ENCODE measurements at regions not wholly inside any gene's neighbourhood (a gene's known extent, or its start where the extent isn't known, plus 50 kb on each side); places are given as distances from the start of the nearest gene placed in this dataset.
A peak's percentile ranks its signal among the peaks of the same experiment; 100 is the strongest.

- peak overlapping the region; percentile 86 for H3K27ac ChIP-seq (ENCODE audit: control insufficient read depth, insufficient read depth, low read length)
- peaks cover 0 to 1% of the 10 kb centered on the region in 2 experiments for H3K36me3 ChIP-seq (ENCODE audit: control insufficient read depth in 2 of 2, extremely low read depth in 1 of 2, insufficient read depth in 2 of 2, low read length in 2 of 2)
- no peaks in the 10 kb centered on the region for H3K9me1 ChIP-seq (ENCODE audit: control insufficient read depth, extremely low read depth, insufficient read depth, low read length)
- peak overlapping the region; percentile 66 to 78 (median 66) for H3K4me3 ChIP-seq (ENCODE audit: control insufficient read depth in 2 of 3, extremely low read depth in 1 of 3, insufficient read depth in 2 of 3, low read depth in 1 of 3, low read length in 3 of 3)
- FAIRE-seq = no peak
- no peaks in the 10 kb centered on the region for H3K27me3 ChIP-seq (ENCODE audit: control insufficient read depth, extremely low read depth, insufficient read depth, low read length)
- no peak for DNase-seq (ENCODE audit: low read depth, low spot score)
- H3K4me1 ChIP-seq (ENCODE audit: control insufficient read depth, extremely low read depth, insufficient read depth, low read length) = peaks cover 77% of the 10 kb centered on the region
- H3K9me3 ChIP-seq (ENCODE audit: control insufficient read depth, low read depth, low read length) = no peaks in the 10 kb centered on the region
- no peak overlapping the region for H2AFZ ChIP-seq (ENCODE audit: control insufficient read depth, low read length)
- dilution Hi-C loops (cut with MboI; ENCODE audit: extremely low pct_ligation_motif_present, low sequenced_read_pairs) = no loop called here
- no peaks in the 10 kb centered on the region for H4K20me1 ChIP-seq (ENCODE audit: control insufficient read depth, extremely low read depth, insufficient read depth, low read length)
- H3K79me2 ChIP-seq (ENCODE audit: control insufficient read depth, insufficient read depth, low read length) = peaks cover 61% of the 10 kb centered on the region
- no peak for TF ChIP-seq EZH2 (IDR thresholded peaks at IDR 0.05; ENCODE audit: low read length)
- no peak for TF ChIP-seq CTCF (optimal IDR thresholded peaks at IDR 0.05 in 1 of 3, IDR thresholded peaks at IDR 0.05 in 1 of 3, conservative IDR thresholded peaks at IDR 0.05 in 1 of 3; ENCODE audit: extremely low read depth in 1 of 3, insufficient read depth in 2 of 3, low read length in 3 of 3)
- peak overlapping the region; percentile 87 for H3K9ac ChIP-seq (ENCODE audit: control insufficient read depth, extremely low read depth, insufficient read depth, low read length)
- peak overlapping the region; percentile 92 for H3K4me2 ChIP-seq (ENCODE audit: control insufficient read depth, extremely low read depth, insufficient read depth, low read depth, low read length)
Measured at GRCh38 chr22:46053563-46054090, 76.7 kb upstream of the WNT7B start.

GRCh38 chr22:46054091-46055073, 77.4 kb upstream of the WNT7B start:
- H3K27ac ChIP-seq (ENCODE audit: control insufficient read depth, insufficient read depth, low read length) = peak overlapping the region; percentile 96
- H2AFZ ChIP-seq (ENCODE audit: control insufficient read depth, low read length) = no peak overlapping the region
- peak overlapping the region; percentile 100 for H3K4me2 ChIP-seq (ENCODE audit: control insufficient read depth, extremely low read depth, insufficient read depth, low read depth, low read length)
- peaks cover 0 to 1% of the 10 kb centered on the region in 2 experiments for H3K36me3 ChIP-seq (ENCODE audit: control insufficient read depth in 2 of 2, extremely low read depth in 1 of 2, insufficient read depth in 2 of 2, low read length in 2 of 2)
- FAIRE-seq (peak; percentile 29), DNase-seq (ENCODE audit: low read depth, low spot score) (no peak)
- H3K9ac ChIP-seq (ENCODE audit: control insufficient read depth, extremely low read depth, insufficient read depth, low read length) = peak overlapping the region; percentile 89
- peak overlapping the region; percentile 66 to 78 (median 69) for H3K4me3 ChIP-seq (ENCODE audit: control insufficient read depth in 2 of 3, extremely low read depth in 1 of 3, insufficient read depth in 2 of 3, low read depth in 1 of 3, low read length in 3 of 3)
- peaks cover 69% of the 10 kb centered on the region for H3K79me2 ChIP-seq (ENCODE audit: control insufficient read depth, insufficient read depth, low read length)
- H3K9me3 ChIP-seq (ENCODE audit: control insufficient read depth, low read depth, low read length) = no peaks in the 10 kb centered on the region
- no peaks in the 10 kb centered on the region for H4K20me1 ChIP-seq (ENCODE audit: control insufficient read depth, extremely low read depth, insufficient read depth, low read length)
- peaks cover 80% of the 10 kb centered on the region for H3K4me1 ChIP-seq (ENCODE audit: control insufficient read depth, extremely low read depth, insufficient read depth, low read length)
- dilution Hi-C loops (cut with MboI; ENCODE audit: extremely low pct_ligation_motif_present, low sequenced_read_pairs) = no loop called here
- H3K27me3 ChIP-seq (ENCODE audit: control insufficient read depth, extremely low read depth, insufficient read depth, low read length) = no peaks in the 10 kb centered on the region
- TF ChIP-seq CTCF (optimal IDR thresholded peaks at IDR 0.05 in 1 of 3, IDR thresholded peaks at IDR 0.05 in 1 of 3, conservative IDR thresholded peaks at IDR 0.05 in 1 of 3; ENCODE audit: extremely low read depth in 1 of 3, insufficient read depth in 2 of 3, low read length in 3 of 3) = no peak
- no peak for TF ChIP-seq EZH2 (IDR thresholded peaks at IDR 0.05; ENCODE audit: low read length)
- no peaks in the 10 kb centered on the region for H3K9me1 ChIP-seq (ENCODE audit: control insufficient read depth, extremely low read depth, insufficient read depth, low read length)
